Fibroblast of pulmonary artery (primary cell): ENCODE measurements at regions not wholly inside any gene's neighbourhood (a gene's known extent, or its start where the extent isn't known, plus 50 kb on each side); places are given as distances from the start of the nearest gene placed in this dataset.

Experiments used
- DNase-seq: peaks from one replicate; pipeline ENCODE4 v3.0.0-alpha.2; 2010; ENCODE audit warnings: low read depth
- H3K4me3 ChIP-seq: replicated peaks from 2 replicates; pipeline ENCODE4 v1.5.1; 2011; ENCODE audit warnings: low read depth, mild to moderate bottlenecking, control low read depth, low read length, moderate library complexity
- CTCF ChIP-seq: IDR thresholded peaks from 2 replicates; pipeline ENCODE4 v1.5.1; 2011; ENCODE audit warnings: mild to moderate bottlenecking, control low read depth, low read length, inconsistent platforms; ENCODE audit errors: missing control alignments

GRCh38 chr2:151040039-151040438, 221.6 kb downstream of the RBM43 start:
- H3K4me3 ChIP-seq = no peak overlapping the region
- DNase-seq = peak; percentile 60
- no peak for TF ChIP-seq CTCF

- no peak overlapping the region for H3K4me3 ChIP-seq
- TF ChIP-seq CTCF = no peak
- no peak for DNase-seq
Observed at GRCh38 chr2:151038516-151038915, 223.1 kb downstream of the RBM43 start.

- no peak for DNase-seq
- no peak overlapping the region for H3K4me3 ChIP-seq
- TF ChIP-seq CTCF = no peak
Observed at GRCh38 chr2:151037434-151037833, 224.2 kb downstream of the RBM43 start.

- no peak overlapping the region for H3K4me3 ChIP-seq
- no peak for DNase-seq
- TF ChIP-seq CTCF = no peak
Observed at GRCh38 chr2:151033271-151034248, 228.1 kb downstream of the RBM43 start.

GRCh38 chr2:151032741-151033191, 228.9 kb downstream of the RBM43 start:
- H3K4me3 ChIP-seq = no peak overlapping the region
- no peak for TF ChIP-seq CTCF
- DNase-seq = peak; percentile 60

- no peak for TF ChIP-seq CTCF
- DNase-seq = no peak
Observed at GRCh38 chr2:151030663-151031230, 230.9 kb downstream of the RBM43 start.

More at GRCh38 chr2:151030663-151031230, 230.9 kb downstream of the RBM43 start:
- H3K4me3 ChIP-seq = no peak overlapping the region
